Heart left ventricle (tissue), 16 donors: ENCODE measurements at regions not wholly inside any gene's neighbourhood (a gene's known extent, or its start where the extent isn't known, plus 50 kb on each side); places are given as distances from the start of the nearest gene placed in this dataset.

ENCODE experiments used
- ATAC-seq, 4 donors: fragments of 200-7000 bp; cut with Tn5 transposase; one replicate each; pipeline ENCODE4 v1.9.1; 2020 to 2022; ENCODE audit warnings: moderate library complexity in 4 of 4, mild to moderate bottlenecking in 3 of 4, moderate number of reproducible peaks in 1 of 4
- DNase-seq, 5 donors: peaks; one replicate each; pipeline ENCODE4 v3.0.0-alpha.2; 2020
- H3K27ac ChIP-seq, 12 donors: fragments of 200-600 bp; sonication (generic) in 4 of 12; one replicate each; pipeline versions ENCODE4 v1.5.0 to v1.8.0; 2016 to 2022; ENCODE audit warnings: mild to moderate bottlenecking in 2 of 12
- H3K27me3 ChIP-seq, 9 donors: fragments of 200-600 bp; sonication (generic) in 2 of 9; one replicate each; pipeline versions ENCODE4 v1.5.1 to v1.8.0; 2016 to 2022; ENCODE audit warnings: mild to moderate bottlenecking in 3 of 9
- H3K36me3 ChIP-seq, 9 donors: fragments of 200-600 bp; sonication (generic) in 2 of 9; one replicate each; pipeline versions ENCODE4 v1.5.0 to v1.8.0; 2018 to 2022; ENCODE audit warnings: mild to moderate bottlenecking in 2 of 9
- H3K4me1 ChIP-seq, 12 donors: fragments of 200-600 bp; sonication (generic) in 4 of 12; one replicate each; pipeline versions ENCODE4 v1.5.0 to v1.8.0; 2016 to 2022; ENCODE audit warnings: mild to moderate bottlenecking in 3 of 12
- H3K4me3 ChIP-seq, 12 donors: fragments of 200-600 bp; sonication (generic) in 4 of 12; one replicate each; pipeline versions ENCODE4 v1.5.0 to v1.8.0; 2017 to 2022; ENCODE audit warnings: mild to moderate bottlenecking in 9 of 12, moderate library complexity in 4 of 12
- H3K9me3 ChIP-seq, 12 donors: fragments of 200-600 bp; sonication (generic) in 4 of 12; one replicate each; pipeline versions ENCODE4 v1.5.0 to v1.8.0; 2016 to 2022; ENCODE audit warnings: mild to moderate bottlenecking in 1 of 12
- POLR2A ChIP-seq, 2 donors: fragments of 450-650 bp; IDR thresholded peaks; one replicate each; pipeline ENCODE4 v1.6.1; 2017; ENCODE audit warnings: antibody characterized with exemption in 2 of 2, mild to moderate bottlenecking in 2 of 2, moderate library complexity in 2 of 2
- WGBS, 4 donors: extraction: QIAGEN DNeasy Blood & Tissue Kit in 2 of 4; methylation state at CpG; one replicate each; pipeline versions ENCODE4 v1.1.5 to v1.1.7; 2013 to 2018; 5-methylcytosine and 5-hydroxymethylcytosine counted together
- intact Hi-C, 10 donors: fragments of 100-400 bp; cut with DNase I; formaldehyde crosslinking; loops; one replicate each; pipeline versions ENCODE4 v1.11.1 to v1.14.2; 2022
- TF ChIP-seq, protein P1 (sequence below), 12 donors: fragments of 200-600 bp; sonication (generic) in 4 of 12; IDR thresholded peaks; one replicate each; pipeline versions ENCODE4 v1.5.0 to v1.8.0; 2018 to 2022; ENCODE audit warnings: antibody characterized with exemption in 12 of 12, mild to moderate bottlenecking in 5 of 12
- donor health status: ischemic (EF 13 %, LVEDD 7.1; RV severe dilation, severe dysfunction).
- donor health status: healthy with polysubstance abuse.
- donor health status: DM: no; HTN: yes; CAD: no.
- donor health status: DM: no; HTN: no; CAD: no.
- donor health status: ischemic (EF 25% LVEDD 6.9; RV normal size, moderate dysfunction).
- donor health status: ischemic (EF 25% LVEDD 5.7; RV mildly dilated, moderate dysfunction).
- donor health status: healthy.
- donor health status: DM: yes; HTN: yes; CAD: no.
- donor health status: ischemic (EF 35%, LVEDD 5.7; RV mildly dilated, moderate dysfunction).
- donor health status: nonischemic (EF 11% LVEDD 7.7; RV severe dilation, severe dysfunction).
- donor health status: DM: yes; HTN: yes; CAD: no.
- donor health status: PGD.
- donor health status: ischemic (EF 29% LVEDD 5.4; RV normal size, mild dysfunction).
- donor health status: nonischemic (EF 23%, LVEDD 6.1; RV moderate dilation, normal function).

DNA sequence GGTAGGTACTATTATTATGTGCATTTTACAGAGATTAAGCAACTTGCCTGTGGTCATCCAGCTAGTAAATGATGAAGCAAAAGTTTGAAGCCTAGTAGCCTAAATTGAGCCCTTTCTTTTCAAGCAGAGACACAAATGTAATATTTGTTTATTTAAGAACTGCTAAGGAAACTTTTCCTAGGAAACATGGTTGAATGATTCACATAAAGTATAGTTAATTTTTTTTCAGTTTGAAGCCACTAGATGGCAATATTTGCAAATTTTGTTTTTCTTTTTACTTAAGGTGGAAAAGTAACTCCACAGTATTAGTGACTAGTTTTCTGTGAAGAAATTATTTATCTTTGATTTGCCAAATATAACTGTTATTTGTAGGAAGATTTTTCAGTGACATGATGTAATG, 52.8 kb upstream of the ANKRD17 start:
- DNase-seq (no peak), ATAC-seq (no peak)
- peaks cover 0 to 8% (median 0%) of the 10 kb centered on the region in 12 donors for H3K9me3 ChIP-seq
- no peaks in the 10 kb centered on the region for H3K36me3 ChIP-seq
- TF ChIP-seq, protein P1, sequence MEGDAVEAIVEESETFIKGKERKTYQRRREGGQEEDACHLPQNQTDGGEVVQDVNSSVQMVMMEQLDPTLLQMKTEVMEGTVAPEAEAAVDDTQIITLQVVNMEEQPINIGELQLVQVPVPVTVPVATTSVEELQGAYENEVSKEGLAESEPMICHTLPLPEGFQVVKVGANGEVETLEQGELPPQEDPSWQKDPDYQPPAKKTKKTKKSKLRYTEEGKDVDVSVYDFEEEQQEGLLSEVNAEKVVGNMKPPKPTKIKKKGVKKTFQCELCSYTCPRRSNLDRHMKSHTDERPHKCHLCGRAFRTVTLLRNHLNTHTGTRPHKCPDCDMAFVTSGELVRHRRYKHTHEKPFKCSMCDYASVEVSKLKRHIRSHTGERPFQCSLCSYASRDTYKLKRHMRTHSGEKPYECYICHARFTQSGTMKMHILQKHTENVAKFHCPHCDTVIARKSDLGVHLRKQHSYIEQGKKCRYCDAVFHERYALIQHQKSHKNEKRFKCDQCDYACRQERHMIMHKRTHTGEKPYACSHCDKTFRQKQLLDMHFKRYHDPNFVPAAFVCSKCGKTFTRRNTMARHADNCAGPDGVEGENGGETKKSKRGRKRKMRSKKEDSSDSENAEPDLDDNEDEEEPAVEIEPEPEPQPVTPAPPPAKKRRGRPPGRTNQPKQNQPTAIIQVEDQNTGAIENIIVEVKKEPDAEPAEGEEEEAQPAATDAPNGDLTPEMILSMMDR (IDR thresholded peaks at IDR 0.05): peak in 11 of 12 donors; percentile 14 to 55 (median 36)
- TF ChIP-seq POLR2A (IDR thresholded peaks at IDR 0.05): no peak
- no peak overlapping the region for H3K27ac ChIP-seq
- H3K4me3 ChIP-seq: no peak overlapping the region
- no peaks in the 10 kb centered on the region for H3K27me3 ChIP-seq
- intact Hi-C loops: loop anchor here (2.0 to 10.0 kb wide), 5 partner anchors 341 to 823 kb away; no protein-coding TSS in a partner anchor
- no peaks in the 10 kb centered on the region for H3K4me1 ChIP-seq

DNA sequence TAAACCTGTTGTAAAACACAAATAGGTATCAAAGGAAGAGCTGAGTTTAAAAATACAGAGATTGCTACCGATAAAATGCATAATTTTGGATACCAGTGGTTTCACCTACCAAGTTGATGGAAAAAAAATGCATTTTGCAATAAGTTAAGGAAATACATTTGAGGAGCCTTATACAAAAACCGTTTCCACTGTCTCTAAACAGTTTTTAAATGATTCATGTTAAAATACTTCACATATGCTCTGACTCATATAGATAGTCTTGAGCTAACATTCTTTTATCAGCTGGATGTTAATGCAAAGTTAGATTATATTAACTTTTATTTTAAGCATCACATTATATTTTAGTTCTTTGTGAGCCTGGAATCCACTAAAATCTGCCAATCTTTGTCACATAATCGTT, 50.6 kb upstream of the ANKRD17 start:
- H3K36me3 ChIP-seq: no peaks in the 10 kb centered on the region
- H3K27me3 ChIP-seq: no peaks in the 10 kb centered on the region
- H3K27ac ChIP-seq: no peak overlapping the region
- H3K4me1 ChIP-seq: no peaks in the 10 kb centered on the region
- intact Hi-C loops: no loop called here
- peaks cover 0 to 8% (median 0%) of the 10 kb centered on the region in 12 donors for H3K9me3 ChIP-seq
- no peak for DNase-seq
- ATAC-seq: no peak
- TF ChIP-seq, protein P1 (IDR thresholded peaks at IDR 0.05): no peak
- WGBS, 4 donors: 71 to 78% (median 74%) methylated on average over 3 of the region's 3 CpGs
- no peak overlapping the region for H3K4me3 ChIP-seq
